AG10803 (cell line): ENCODE measurements at regions not wholly inside any gene's neighbourhood (a gene's known extent, or its start where the extent isn't known, plus 50 kb on each side); places are given as distances from the start of the nearest gene placed in this dataset.

Experiments used
- DNase-seq: peaks from one replicate; pipeline ENCODE4 v3.0.0; 2010; ENCODE audit warnings: low read depth
- H3K4me3 ChIP-seq: 2 replicates; pipeline ENCODE4 v1.5.1; 2011; ENCODE audit warnings: mild to moderate bottlenecking, low read length, control low read depth
- CTCF ChIP-seq: conservative IDR thresholded peaks from 2 replicates; pipeline ENCODE4 v1.5.1; 2011; ENCODE audit warnings: mild to moderate bottlenecking, low read length, control low read depth, inconsistent platforms

GRCh38 chr3:132084982-132085381 is 50.2 kb upstream of the CPNE4 start:
- H3K4me3 ChIP-seq = no peak overlapping the region
- TF ChIP-seq CTCF = no peak
- DNase-seq = no peak

GRCh38 chr3:132087356-132087755 is 52.5 kb upstream of the CPNE4 start:
- no peak overlapping the region for H3K4me3 ChIP-seq
- no peak for DNase-seq
- TF ChIP-seq CTCF = no peak

- no peak for DNase-seq
- TF ChIP-seq CTCF = no peak
- H3K4me3 ChIP-seq = no peak overlapping the region
Measured at GRCh38 chr3:132088291-132088690, 53.5 kb upstream of the CPNE4 start.

DNA sequence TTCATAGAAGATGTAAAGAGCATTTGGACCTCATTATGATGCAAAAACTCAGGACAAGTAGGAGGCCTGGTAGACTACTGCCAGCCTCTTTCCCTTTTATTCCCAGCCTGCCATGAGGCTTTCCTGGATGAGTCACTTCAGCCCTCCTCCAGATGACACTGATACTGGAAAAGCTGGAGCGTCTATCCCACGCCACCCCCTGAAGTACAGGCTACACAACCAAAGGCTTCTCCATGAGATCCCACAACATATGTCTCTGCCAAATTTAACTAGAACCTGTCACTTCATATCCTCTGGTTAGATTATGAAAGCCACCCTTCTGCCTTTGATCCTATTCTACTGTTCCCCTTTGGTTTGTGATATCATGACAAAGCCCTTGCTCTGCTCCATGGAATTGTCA is 56.1 kb upstream of the CPNE4 start:
- DNase-seq = no peak
- H3K4me3 ChIP-seq = no peak overlapping the region
- no peak for TF ChIP-seq CTCF

DNA sequence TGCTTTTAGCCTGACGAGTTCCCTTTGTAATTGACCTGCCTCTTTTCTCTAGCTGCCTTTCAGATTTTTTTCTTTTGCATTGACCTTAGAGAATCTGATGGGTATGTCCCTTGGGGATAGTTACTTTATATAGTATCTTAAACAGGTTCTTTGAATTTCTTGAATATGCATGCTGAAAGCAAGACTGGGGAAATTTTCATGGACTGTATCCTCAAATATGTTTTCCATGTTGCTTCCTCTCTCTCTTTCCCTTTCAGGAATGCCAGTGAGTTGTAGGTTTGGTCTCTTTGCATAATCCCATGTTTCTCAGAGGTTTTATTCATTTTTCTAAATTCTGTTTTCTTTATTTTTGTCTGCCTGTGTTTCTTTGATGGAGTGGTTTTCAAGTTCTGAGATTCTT is 81.8 kb upstream of the CPNE4 start:
- no peak for TF ChIP-seq CTCF
- no peak overlapping the region for H3K4me3 ChIP-seq
- DNase-seq = no peak

DNA sequence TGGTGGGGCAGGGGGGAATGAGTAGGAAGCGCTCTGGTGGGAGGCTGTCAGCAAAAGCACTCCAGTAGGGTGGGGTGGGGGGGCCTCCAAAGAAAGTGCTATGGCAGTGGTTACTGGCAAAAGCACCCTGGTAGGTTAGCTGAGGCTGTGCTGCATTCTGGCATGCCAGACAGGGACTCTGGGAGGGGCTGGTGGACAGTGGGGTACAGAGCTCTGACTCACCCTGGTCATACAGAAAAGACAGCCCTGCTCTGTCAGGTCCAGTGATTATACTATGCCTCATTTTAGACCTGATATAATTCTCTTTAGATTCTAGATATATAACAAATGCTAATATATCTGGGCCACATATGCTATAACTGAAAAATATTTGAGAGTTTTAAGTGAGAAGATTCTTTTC is 82.8 kb upstream of the CPNE4 start:
- no peak overlapping the region for H3K4me3 ChIP-seq
- no peak for DNase-seq
- TF ChIP-seq CTCF = no peak

- DNase-seq = no peak
- no peak overlapping the region for H3K4me3 ChIP-seq
- no peak for TF ChIP-seq CTCF
Measured at GRCh38 chr3:132119531-132119930, 84.7 kb upstream of the CPNE4 start.
